GM12864 (cell line): ENCODE measurements at regions not wholly inside any gene's neighbourhood (a gene's known extent, or its start where the extent isn't known, plus 50 kb on each side); places are given as distances from the start of the nearest gene placed in this dataset.

Source experiments
- DNase-seq: peaks from one replicate; pipeline ENCODE4 v3.0.0-alpha.2; 2011; ENCODE audit warnings: low read depth
- H3K4me3 ChIP-seq: 2 replicates; pipeline ENCODE4 v1.5.1; 2011; ENCODE audit warnings: mild to moderate bottlenecking, low read depth, low read length, control low read depth
- TF ChIP-seq, protein P1 (sequence below): IDR thresholded peaks from 2 replicates; pipeline ENCODE4 v1.5.1; 2011; ENCODE audit warnings: low read depth, mild to moderate bottlenecking, moderate library complexity, low read length, control low read depth, inconsistent platforms; ENCODE audit errors: missing control alignments

DNA sequence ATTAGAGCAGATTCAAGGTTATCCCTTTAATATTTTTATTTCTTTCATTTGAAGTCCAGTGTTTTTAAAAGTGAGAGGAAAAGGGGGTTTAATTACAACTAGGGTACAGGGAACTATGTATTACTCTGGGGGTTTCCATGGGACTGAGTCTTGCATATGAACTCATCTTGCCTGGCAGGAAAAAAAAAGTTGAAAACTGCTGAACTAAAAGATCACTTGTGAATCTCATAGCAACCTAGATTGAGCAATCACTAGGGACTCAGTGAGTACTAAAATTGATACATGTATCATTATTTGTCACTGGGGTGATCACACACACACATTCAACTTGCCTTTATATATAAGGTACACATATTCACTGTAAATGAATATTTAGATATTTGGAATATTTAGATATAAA, 180.7 kb upstream of the SFRP2 start:
- H3K4me3 ChIP-seq: no peak overlapping the region
- DNase-seq: no peak
- TF ChIP-seq, protein P1, sequence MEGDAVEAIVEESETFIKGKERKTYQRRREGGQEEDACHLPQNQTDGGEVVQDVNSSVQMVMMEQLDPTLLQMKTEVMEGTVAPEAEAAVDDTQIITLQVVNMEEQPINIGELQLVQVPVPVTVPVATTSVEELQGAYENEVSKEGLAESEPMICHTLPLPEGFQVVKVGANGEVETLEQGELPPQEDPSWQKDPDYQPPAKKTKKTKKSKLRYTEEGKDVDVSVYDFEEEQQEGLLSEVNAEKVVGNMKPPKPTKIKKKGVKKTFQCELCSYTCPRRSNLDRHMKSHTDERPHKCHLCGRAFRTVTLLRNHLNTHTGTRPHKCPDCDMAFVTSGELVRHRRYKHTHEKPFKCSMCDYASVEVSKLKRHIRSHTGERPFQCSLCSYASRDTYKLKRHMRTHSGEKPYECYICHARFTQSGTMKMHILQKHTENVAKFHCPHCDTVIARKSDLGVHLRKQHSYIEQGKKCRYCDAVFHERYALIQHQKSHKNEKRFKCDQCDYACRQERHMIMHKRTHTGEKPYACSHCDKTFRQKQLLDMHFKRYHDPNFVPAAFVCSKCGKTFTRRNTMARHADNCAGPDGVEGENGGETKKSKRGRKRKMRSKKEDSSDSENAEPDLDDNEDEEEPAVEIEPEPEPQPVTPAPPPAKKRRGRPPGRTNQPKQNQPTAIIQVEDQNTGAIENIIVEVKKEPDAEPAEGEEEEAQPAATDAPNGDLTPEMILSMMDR: no peak

- TF ChIP-seq, protein P1: no peak
- no peak overlapping the region for H3K4me3 ChIP-seq
- DNase-seq: no peak
Observed at GRCh38 chr4:153966641-153967040, 177.8 kb upstream of the SFRP2 start.

DNA sequence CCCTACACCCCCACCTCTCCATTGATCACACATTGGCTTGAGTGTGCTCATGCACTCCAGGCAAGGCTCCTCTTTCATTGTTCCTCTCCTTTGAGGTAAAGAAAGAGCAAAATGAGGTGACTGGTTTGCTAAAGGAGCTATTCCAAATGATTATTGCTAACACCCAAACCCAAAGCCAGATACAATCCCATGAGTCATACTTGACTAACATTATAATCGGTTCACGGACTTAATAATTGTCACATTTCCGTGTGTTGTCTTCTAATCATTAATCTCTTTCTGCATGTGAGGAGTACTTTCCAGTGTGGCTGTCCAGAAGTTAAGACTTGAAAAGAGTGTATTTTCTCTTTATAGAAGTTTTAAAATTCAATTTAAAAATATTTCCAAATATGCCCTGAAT, 174.3 kb upstream of the SFRP2 start:
- no peak overlapping the region for H3K4me3 ChIP-seq
- TF ChIP-seq, protein P1: no peak
- DNase-seq: no peak

DNA sequence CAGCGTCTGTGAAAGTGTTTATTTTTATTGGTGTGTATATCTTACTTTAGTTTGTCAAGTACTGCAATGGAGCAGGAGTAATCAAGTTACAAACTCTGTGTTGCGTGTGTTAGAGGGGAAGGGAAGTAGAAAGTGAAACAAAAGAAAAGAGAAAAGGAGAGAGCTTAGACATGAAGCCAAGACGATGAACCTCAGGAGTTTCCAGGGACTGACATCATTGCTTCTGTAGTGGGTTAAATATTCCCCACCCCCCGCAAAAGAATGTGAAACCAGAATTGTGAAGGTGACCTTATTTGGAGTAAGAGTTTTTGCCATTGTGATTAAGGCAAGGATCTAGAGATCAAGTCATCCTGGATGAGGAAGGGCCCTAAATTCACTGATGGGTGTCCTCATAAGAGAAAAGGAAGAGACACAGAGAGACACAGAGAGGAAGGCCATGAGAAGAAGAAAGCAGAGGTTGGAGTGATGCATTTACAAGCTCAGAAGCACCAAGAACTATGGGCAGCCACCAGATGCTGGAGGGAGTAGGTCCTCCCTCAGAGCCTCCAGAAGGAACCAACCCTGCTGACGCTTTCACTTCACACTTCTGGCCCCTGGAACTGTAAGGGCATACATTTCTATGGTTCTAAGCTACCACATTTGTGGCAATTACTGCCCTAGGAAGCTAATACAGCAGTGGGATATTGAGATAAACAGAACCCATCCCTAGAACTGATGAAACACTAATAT, 173.6 kb upstream of the SFRP2 start:
- H3K4me3 ChIP-seq: no peak overlapping the region
- no peak for DNase-seq
- TF ChIP-seq, protein P1: no peak

- no peak for DNase-seq
- no peak overlapping the region for H3K4me3 ChIP-seq
- TF ChIP-seq, protein P1: no peak
Observed at GRCh38 chr4:153955327-153955726, 166.4 kb upstream of the SFRP2 start.

DNA sequence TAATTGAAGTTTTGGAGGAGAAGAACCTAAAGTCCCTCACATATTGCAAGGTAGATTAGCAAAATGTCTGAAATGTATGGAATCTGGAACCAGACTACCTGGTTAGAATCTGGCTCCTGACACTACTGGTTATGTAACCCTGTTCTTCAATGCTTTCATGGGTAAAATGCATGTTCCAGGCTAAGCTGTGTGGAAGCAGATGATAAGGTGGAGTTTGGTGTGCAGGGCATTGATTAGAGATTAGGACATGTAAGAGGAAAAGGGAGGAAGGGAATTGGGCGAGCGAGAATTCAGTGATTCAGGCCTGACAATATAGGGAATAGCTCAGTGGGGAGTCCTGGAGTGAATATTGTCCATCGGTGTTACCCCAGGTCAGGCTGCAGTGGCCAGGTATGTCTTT, 165.8 kb upstream of the SFRP2 start:
- no peak for DNase-seq
- no peak overlapping the region for H3K4me3 ChIP-seq
- TF ChIP-seq, protein P1: no peak
